K562 (cell line): ENCODE measurements at regions not wholly inside any gene's neighbourhood (a gene's known extent, or its start where the extent isn't known, plus 50 kb on each side); places are given as distances from the start of the nearest gene placed in this dataset.

Source experiments
- ATAC-seq: fragments of 200-7000 bp; cut with Tn5 transposase; 3 replicates; pipeline ENCODE4 v1.9.1; 2020; ENCODE audit warnings: moderate library complexity
- BruUV-seq: library from RNA; stranded (reverse); fragments of 400-500 nt; replicated peaks from 2 replicates; lab custom pipeline; 2021; lab: Mats Ljungman, UMichigan
- CTCF ChIA-PET: fragments of 300-600 bp; formaldehyde crosslinking; extraction: SDS; loops from one replicate; lab custom pipeline; 2021; ENCODE audit warnings: low intra/inter-chr PET ratio; lab: Yijun Ruan, JAX
- POLR2A ChIA-PET: fragments of 300-600, 350-650 bp; sonication (Branson Sonifier 250); formaldehyde crosslinking; extraction: SDS; loops from one replicate; lab custom pipeline; 2021; ENCODE audit warnings: antibody characterized with exemption, inconsistent platforms; lab: Yijun Ruan, JAX
- DNase-seq, 4 experiments: peaks; one replicate each; pipeline versions ENCODE4 v3.0.0 to v3.0.0-alpha.2; 2011 to 2018; ENCODE audit warnings: low spot score in 3 of 4, mixed read lengths in 3 of 4; ENCODE audit errors: extremely low read depth in 1 of 4
- FAIRE-seq: peaks from 2 replicates; lab custom pipeline; 2011; peaks lifted over from hg19 to GRCh38; lab: Jason Lieb, UNC
- H2AFZ ChIP-seq: 2 replicates; pipeline ENCODE4 v1.6.0; 2011; ENCODE audit warnings: low read depth, low read length, control low read depth, inconsistent platforms
- H3K27ac ChIP-seq: fragments of 200-600 bp; 3 replicates; pipeline ENCODE4 v1.8.0; 2011; ENCODE audit warnings: low read depth, mild to moderate bottlenecking, control low read depth, inconsistent platforms, low read length, moderate library complexity, mixed read lengths; ENCODE audit errors: extremely low read depth
- H3K27me3 ChIP-seq, 2 experiments: fragments of 300-600 bp in 1 of 2; 2 replicates in 1 of 2; 3 replicates in 1 of 2; pipeline versions ENCODE4 v1.6.0 to v1.8.0; 2011; ENCODE audit warnings: inconsistent platforms in 2 of 2, low read length in 2 of 2, mild to moderate bottlenecking in 1 of 2, mixed read lengths in 1 of 2, moderate library complexity in 1 of 2; ENCODE audit not compliant: control insufficient read depth in 2 of 2, insufficient read depth in 2 of 2
- H3K36me3 ChIP-seq: fragments of 300-600 bp; 3 replicates; pipeline ENCODE4 v1.8.0; 2011; ENCODE audit warnings: mild to moderate bottlenecking, low read length, inconsistent platforms; ENCODE audit not compliant: control insufficient read depth, insufficient read depth
- H3K4me1 ChIP-seq, 2 experiments: fragments of 200-600 bp in 1 of 2; replicated peaks in 1 of 2; 2 replicates in 1 of 2; 3 replicates in 1 of 2; pipeline versions ENCODE4 v1.5.1 to v1.8.0; 2011; ENCODE audit warnings: inconsistent platforms in 2 of 2, low read length in 2 of 2, mild to moderate bottlenecking in 1 of 2, mixed read lengths in 1 of 2, moderate library complexity in 1 of 2; ENCODE audit not compliant: control insufficient read depth in 2 of 2, insufficient read depth in 2 of 2
- H3K4me2 ChIP-seq: 2 replicates; pipeline ENCODE4 v1.6.1; 2011; ENCODE audit warnings: low read length, control low read depth, inconsistent platforms, mixed read lengths; ENCODE audit not compliant: insufficient read depth
- H3K4me3 ChIP-seq: fragments of 200-600 bp; sonication (generic), shearing (Covaris generic); 2 replicates; pipeline ENCODE4 v1.5.1; 2016; ENCODE audit warnings: control low read depth, inconsistent platforms
- H3K79me2 ChIP-seq: fragments of 200-600 bp; 3 replicates; pipeline ENCODE4 v1.8.0; 2011; ENCODE audit warnings: low read length, inconsistent platforms; ENCODE audit not compliant: control insufficient read depth, insufficient read depth
- H3K9ac ChIP-seq, 2 experiments: 2 replicates each; pipeline versions ENCODE4 v1.6.0 to v1.6.1; 2011; ENCODE audit warnings: low read depth in 2 of 2, low read length in 2 of 2, control low read depth in 1 of 2, inconsistent platforms in 1 of 2, mild to moderate bottlenecking in 1 of 2, mixed read lengths in 1 of 2; ENCODE audit not compliant: insufficient read depth in 1 of 2
- H3K9me1 ChIP-seq: one replicate; pipeline ENCODE4 v1.6.0; 2011; ENCODE audit warnings: inconsistent platforms, mild to moderate bottlenecking, low read length, moderate library complexity; ENCODE audit not compliant: control insufficient read depth, insufficient read depth
- H3K9me3 ChIP-seq: replicated peaks from 2 replicates; pipeline ENCODE4 v1.5.1; 2011; ENCODE audit warnings: low read depth, low read length, inconsistent platforms; ENCODE audit not compliant: control insufficient read depth, insufficient read depth
- H4K20me1 ChIP-seq: replicated peaks from 2 replicates; pipeline ENCODE4 v1.6.1; 2011; ENCODE audit warnings: low read length, inconsistent platforms, mixed read lengths; ENCODE audit not compliant: control insufficient read depth, insufficient read depth
- ELF1 ChIP-seq: fragments of 200-800 bp; sonication (Bioruptor generic); IDR thresholded peaks from 2 replicates; pipeline ENCODE4 v1.6.1; 2016; ENCODE audit warnings: missing genetic modification characterization, missing compliant biosample characterization
- ELF2 ChIP-seq: fragments of 250-450 bp; sonication (Bioruptor Pico); IDR thresholded peaks from 2 replicates; pipeline ENCODE4 v1.5.0; 2021; ENCODE audit warnings: mild to moderate bottlenecking
- PHTF2 ChIP-seq: fragments of 250-450 bp; sonication (Bioruptor Pico); IDR thresholded peaks from 2 replicates; pipeline ENCODE4 v1.5.0; 2021; ENCODE audit warnings: mild to moderate bottlenecking
- SIN3B ChIP-seq: fragments of 450-650 bp; IDR thresholded peaks from 2 replicates; pipeline ENCODE4 v1.6.1; 2017; ENCODE audit warnings: low read depth, mild to moderate bottlenecking, moderate library complexity
- SMARCC2 ChIP-seq: fragments of 450-650 bp; IDR thresholded peaks from 2 replicates; pipeline ENCODE4 v1.6.1; 2017; ENCODE audit warnings: antibody characterized with exemption, moderate library complexity, mild to moderate bottlenecking, low read depth
- in situ Hi-C: fragments of 300-500 bp; cut with MboI; formaldehyde crosslinking; loops from 4 replicates; pipeline ENCODE4 v1.15.0; 2018; ENCODE audit warnings: inconsistent platforms, mixed read lengths
- intact Hi-C: fragments of 100-400 bp; cut with micrococcal nuclease; formaldehyde crosslinking; loops from 2 replicates; pipeline ENCODE4 v1.14.2; 2022
- TF ChIP-seq, protein P1 (sequence below): fragments of 250-450 bp; sonication (Bioruptor Pico); IDR thresholded peaks from 2 replicates; pipeline ENCODE4 v1.9.0; 2021; ENCODE audit warnings: mild to moderate bottlenecking, inconsistent platforms
- TF ChIP-seq, protein P2 (sequence below): fragments of 450-650 bp; IDR thresholded peaks from 2 replicates; pipeline ENCODE4 v1.6.1; 2016; ENCODE audit warnings: antibody characterized with exemption
- TF ChIP-seq, protein P3 (sequence below): fragments of 250-450 bp; sonication (Bioruptor Pico); IDR thresholded peaks from 2 replicates; pipeline ENCODE4 v1.5.0; 2021; ENCODE audit warnings: mild to moderate bottlenecking, moderate library complexity

DNA sequence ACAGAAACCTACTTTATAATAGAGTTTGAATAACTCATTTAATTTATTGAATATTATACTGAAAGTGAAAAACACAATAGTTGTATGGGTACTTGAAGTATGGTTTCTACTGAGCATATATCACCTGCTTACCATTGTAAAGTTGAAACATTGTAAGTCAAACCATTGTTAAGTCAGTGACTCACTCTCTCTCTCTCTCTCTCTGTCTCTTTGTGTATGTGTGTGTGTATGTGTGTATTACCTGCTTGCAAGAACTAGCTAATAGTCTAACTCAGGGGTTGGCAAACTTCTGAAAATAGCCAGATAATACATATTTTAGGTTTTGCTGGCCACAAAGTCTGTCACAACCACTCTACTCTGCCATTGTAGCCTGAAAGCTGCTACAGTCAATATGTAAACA is 564.3 kb upstream of the ZNF608 start:
- H3K27ac ChIP-seq = no peak overlapping the region
- POLR2A ChIA-PET = no interaction called here
- H3K36me3 ChIP-seq = no peaks in the 10 kb centered on the region
- no peak for DNase-seq
- intact Hi-C loops = no loop called here
- no peak overlapping the region for H3K9ac ChIP-seq
- no peak for FAIRE-seq
- TF ChIP-seq SIN3B = no peak
- no peak for TF ChIP-seq ELF1
- TF ChIP-seq, protein P1, sequence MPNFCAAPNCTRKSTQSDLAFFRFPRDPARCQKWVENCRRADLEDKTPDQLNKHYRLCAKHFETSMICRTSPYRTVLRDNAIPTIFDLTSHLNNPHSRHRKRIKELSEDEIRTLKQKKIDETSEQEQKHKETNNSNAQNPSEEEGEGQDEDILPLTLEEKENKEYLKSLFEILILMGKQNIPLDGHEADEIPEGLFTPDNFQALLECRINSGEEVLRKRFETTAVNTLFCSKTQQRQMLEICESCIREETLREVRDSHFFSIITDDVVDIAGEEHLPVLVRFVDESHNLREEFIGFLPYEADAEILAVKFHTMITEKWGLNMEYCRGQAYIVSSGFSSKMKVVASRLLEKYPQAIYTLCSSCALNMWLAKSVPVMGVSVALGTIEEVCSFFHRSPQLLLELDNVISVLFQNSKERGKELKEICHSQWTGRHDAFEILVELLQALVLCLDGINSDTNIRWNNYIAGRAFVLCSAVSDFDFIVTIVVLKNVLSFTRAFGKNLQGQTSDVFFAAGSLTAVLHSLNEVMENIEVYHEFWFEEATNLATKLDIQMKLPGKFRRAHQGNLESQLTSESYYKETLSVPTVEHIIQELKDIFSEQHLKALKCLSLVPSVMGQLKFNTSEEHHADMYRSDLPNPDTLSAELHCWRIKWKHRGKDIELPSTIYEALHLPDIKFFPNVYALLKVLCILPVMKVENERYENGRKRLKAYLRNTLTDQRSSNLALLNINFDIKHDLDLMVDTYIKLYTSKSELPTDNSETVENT (CRISPR knock-in tag) = no peak
- TF ChIP-seq, protein P2, sequence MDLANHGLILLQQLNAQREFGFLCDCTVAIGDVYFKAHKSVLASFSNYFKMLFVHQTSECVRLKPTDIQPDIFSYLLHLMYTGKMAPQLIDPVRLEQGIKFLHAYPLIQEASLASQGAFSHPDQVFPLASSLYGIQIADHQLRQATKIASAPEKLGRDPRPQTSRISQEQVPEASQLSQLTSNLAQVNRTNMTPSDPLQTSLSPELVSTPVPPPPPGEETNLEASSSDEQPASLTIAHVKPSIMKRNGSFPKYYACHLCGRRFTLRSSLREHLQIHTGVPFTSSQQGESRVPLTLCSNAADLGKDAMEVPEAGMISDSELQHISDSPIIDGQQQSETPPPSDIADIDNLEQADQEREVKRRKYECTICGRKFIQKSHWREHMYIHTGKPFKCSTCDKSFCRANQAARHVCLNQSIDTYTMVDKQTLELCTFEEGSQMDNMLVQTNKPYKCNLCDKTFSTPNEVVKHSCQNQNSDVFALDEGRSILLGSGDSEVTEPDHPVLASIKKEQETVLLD = no peak
- TF ChIP-seq, protein P3, sequence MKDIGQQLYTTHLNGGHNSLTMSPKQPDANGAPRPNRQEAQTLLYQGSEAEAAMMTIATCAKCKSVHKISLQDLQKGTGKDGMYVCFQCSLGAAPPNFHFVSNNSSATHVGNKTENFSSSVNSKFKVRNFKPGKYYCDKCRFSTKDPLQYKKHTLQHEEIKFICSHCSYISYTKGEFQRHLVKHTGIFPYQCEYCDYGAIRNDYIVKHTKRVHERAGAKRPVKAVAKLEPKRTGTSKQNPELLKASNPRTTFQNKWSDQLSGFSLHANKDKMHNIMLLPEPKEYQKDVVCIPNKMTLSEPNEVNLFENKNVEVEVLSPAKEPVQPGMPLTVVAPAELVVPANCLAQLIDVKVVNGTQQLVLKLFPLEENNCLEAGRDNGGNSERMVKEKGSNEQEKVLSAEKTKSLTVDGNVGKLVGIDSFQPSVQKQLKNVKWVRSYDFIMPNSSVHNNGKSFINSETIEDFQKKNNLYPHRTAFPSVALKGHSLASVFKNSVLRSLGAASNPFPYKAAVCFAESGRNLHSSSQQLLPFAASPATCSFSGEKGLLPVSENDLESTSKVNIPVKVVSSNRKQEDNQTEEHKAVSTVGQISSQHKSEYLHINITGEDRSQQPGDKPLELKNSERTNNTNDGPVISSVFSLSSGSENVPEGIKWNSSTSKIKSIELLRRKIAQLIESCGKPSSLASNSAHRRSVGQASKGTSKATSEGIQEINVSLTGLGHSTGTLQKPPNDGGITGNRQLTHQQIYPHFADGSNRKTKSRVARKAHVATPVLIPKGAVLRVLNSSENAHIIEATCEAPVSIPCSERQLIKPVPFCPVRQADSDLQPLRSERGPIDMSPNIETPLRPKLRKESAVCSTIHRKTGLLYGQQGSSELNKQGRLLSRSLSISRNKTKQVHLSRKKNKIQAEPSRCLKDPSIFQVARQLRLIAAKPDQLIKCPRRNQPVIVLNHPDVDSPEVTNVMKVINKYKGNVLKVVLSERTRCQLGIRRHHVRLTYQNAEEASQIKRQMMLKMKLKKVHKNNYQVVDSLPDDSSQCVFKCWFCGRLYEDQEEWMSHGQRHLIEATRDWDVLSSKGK (CRISPR knock-in tag) = no peak
- no peak for TF ChIP-seq PHTF2 (CRISPR knock-in tag)
- no peak for TF ChIP-seq ELF2 (CRISPR knock-in tag)
- TF ChIP-seq SMARCC2 = no peak
- TF ChIP-seq, all 486 proteins: peak for 0
- no peak for ATAC-seq
- BruUV-seq = no TSS peak
- no peaks in the 10 kb centered on the region for H3K27me3 ChIP-seq
- no peak overlapping the region for H2AFZ ChIP-seq
- CTCF ChIA-PET = no interaction called here
- H3K4me3 ChIP-seq = no peak overlapping the region
- H3K79me2 ChIP-seq = no peaks in the 10 kb centered on the region
- H3K9me1 ChIP-seq = no peaks in the 10 kb centered on the region
- H3K9me3 ChIP-seq = no peaks in the 10 kb centered on the region
- no peaks in the 10 kb centered on the region for H3K4me1 ChIP-seq
- no peak overlapping the region for H3K4me2 ChIP-seq
- in situ Hi-C loops = no loop called here
- no peaks in the 10 kb centered on the region for H4K20me1 ChIP-seq
